ENCODE measurements at regions not wholly inside any gene's neighbourhood (a gene's known extent, or its start where the extent isn't known, plus 50 kb on each side); places are given as distances from the start of the nearest gene placed in this dataset.

GRCh38 chr14:38774162-38774561 lies 328.9 kb downstream of the SEC23A start:
- no peak for DNase-seq (ENCODE audit: low read depth in 2 of 2)

- no peak for DNase-seq (ENCODE audit: low read depth in 2 of 2)
Measured at GRCh38 chr14:38770251-38770650, 332.8 kb downstream of the SEC23A start.

- no peak for DNase-seq (ENCODE audit: low read depth in 2 of 2)
Measured at GRCh38 chr14:38762845-38763244, 340.2 kb downstream of the SEC23A start.

- DNase-seq (ENCODE audit: low read depth in 2 of 2) = no peak
Measured at GRCh38 chr14:38762426-38762825, 340.6 kb downstream of the SEC23A start.

GRCh38 chr14:38761033-38761432 lies 342.0 kb downstream of the SEC23A start:
- DNase-seq (ENCODE audit: low read depth in 2 of 2) = no peak

- no peak for DNase-seq (ENCODE audit: low read depth in 2 of 2)
Measured at GRCh38 chr14:38758661-38759060, 344.4 kb downstream of the SEC23A start.

GRCh38 chr14:38755036-38755435 lies 348.0 kb downstream of the SEC23A start:
- DNase-seq (ENCODE audit: low read depth in 2 of 2) = no peak

GRCh38 chr14:38752750-38753149 lies 350.3 kb downstream of the SEC23A start:
- no peak for DNase-seq (ENCODE audit: low read depth in 2 of 2)

- no peak for DNase-seq (ENCODE audit: low read depth in 2 of 2)
Measured at GRCh38 chr14:38752341-38752740, 350.7 kb downstream of the SEC23A start.

GRCh38 chr14:38751459-38751858 lies 351.6 kb downstream of the SEC23A start:
- no peak for DNase-seq (ENCODE audit: low read depth in 2 of 2)

- no peak for DNase-seq (ENCODE audit: low read depth in 2 of 2)
Measured at GRCh38 chr14:38749936-38750335, 353.1 kb downstream of the SEC23A start.

- no peak for DNase-seq (ENCODE audit: low read depth in 2 of 2)
Measured at GRCh38 chr14:38745861-38746260, 357.2 kb downstream of the SEC23A start.

GRCh38 chr14:38743966-38744584 lies 359.0 kb downstream of the SEC23A start:
- DNase-seq (ENCODE audit: low read depth in 2 of 2) = no peak

GRCh38 chr14:38737686-38738407 lies 365.2 kb downstream of the SEC23A start:
- no peak for DNase-seq (ENCODE audit: low read depth in 2 of 2)

- no peak for DNase-seq (ENCODE audit: low read depth in 2 of 2)
Measured at GRCh38 chr14:38735005-38735404, 368.0 kb downstream of the SEC23A start.

GRCh38 chr14:38731962-38732361 lies 371.1 kb downstream of the SEC23A start:
- no peak for DNase-seq (ENCODE audit: low read depth in 2 of 2)

GRCh38 chr14:38730420-38730819 lies 372.6 kb downstream of the SEC23A start:
- no peak for DNase-seq (ENCODE audit: low read depth in 2 of 2)

GRCh38 chr14:38727731-38728130 lies 375.3 kb downstream of the SEC23A start:
- no peak for DNase-seq (ENCODE audit: low read depth in 2 of 2)

GRCh38 chr14:38724621-38725020 lies 378.4 kb downstream of the SEC23A start:
- DNase-seq (ENCODE audit: low read depth in 2 of 2) = no peak

GRCh38 chr14:38723959-38724358 lies 379.1 kb downstream of the SEC23A start:
- no peak for DNase-seq (ENCODE audit: low read depth in 2 of 2)

- DNase-seq (ENCODE audit: low read depth in 2 of 2) = no peak
Measured at GRCh38 chr14:38723277-38723676, 379.8 kb downstream of the SEC23A start.

- DNase-seq (ENCODE audit: low read depth in 2 of 2) = no peak
Measured at GRCh38 chr14:38721822-38722431, 381.1 kb downstream of the SEC23A start.

- no peak for DNase-seq (ENCODE audit: low read depth in 2 of 2)
Measured at GRCh38 chr14:38718519-38718918, 384.5 kb downstream of the SEC23A start.
